ENCODE measurements at regions not wholly inside any gene's neighbourhood (a gene's known extent, or its start where the extent isn't known, plus 50 kb on each side); places are given as distances from the start of the nearest gene placed in this dataset.

GRCh38 chr10:113305871-113306270 is 247.0 kb upstream of the HABP2 start:
- TF ChIP-seq ZNF384 (IDR thresholded peaks at IDR 0.05) (no peak), FOXA1 (IDR thresholded peaks at IDR 0.05) (no peak), ARNT (IDR thresholded peaks at IDR 0.05) (no peak), SP1 (IDR thresholded peaks at IDR 0.05) (no peak), FOXM1 (IDR thresholded peaks at IDR 0.05; ENCODE audit: borderline replicate concordance) (no peak), BHLHE40 (IDR thresholded peaks at IDR 0.05; ENCODE audit: borderline replicate concordance) (no peak), SUZ12 (IDR thresholded peaks at IDR 0.05) (no peak), HDGF (IDR thresholded peaks at IDR 0.05; ENCODE audit: borderline replicate concordance) (no peak)

Data from HEK293T (cell line).